ENCODE measurements at regions not wholly inside any gene's neighbourhood (a gene's known extent, or its start where the extent isn't known, plus 50 kb on each side); places are given as distances from the start of the nearest gene placed in this dataset.

DNA sequence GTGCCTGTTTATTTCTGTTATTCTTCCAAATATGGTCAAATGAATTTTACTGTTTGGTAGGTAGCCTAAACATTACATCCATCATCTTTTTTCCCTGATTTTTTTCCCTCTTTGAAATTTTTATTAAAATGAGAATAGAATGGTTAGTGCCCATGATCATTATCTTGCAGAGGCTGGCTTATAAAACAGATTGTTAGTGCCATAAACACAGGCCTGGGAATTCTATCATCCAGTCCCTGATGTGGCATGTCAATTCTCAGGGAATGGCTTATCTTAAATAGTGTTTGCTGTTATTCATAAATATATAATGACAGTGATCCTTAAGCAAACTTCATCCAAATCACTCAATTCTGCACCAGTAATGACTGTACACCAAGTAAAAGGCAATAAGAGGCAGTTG is 207.3 kb downstream of the TUSC7 start:
- no peak overlapping the region for H3K9ac ChIP-seq (ENCODE audit: low read length)
- no peak overlapping the region for H3K4me2 ChIP-seq (ENCODE audit: low read length, poor library complexity, severe bottlenecking)

DNA sequence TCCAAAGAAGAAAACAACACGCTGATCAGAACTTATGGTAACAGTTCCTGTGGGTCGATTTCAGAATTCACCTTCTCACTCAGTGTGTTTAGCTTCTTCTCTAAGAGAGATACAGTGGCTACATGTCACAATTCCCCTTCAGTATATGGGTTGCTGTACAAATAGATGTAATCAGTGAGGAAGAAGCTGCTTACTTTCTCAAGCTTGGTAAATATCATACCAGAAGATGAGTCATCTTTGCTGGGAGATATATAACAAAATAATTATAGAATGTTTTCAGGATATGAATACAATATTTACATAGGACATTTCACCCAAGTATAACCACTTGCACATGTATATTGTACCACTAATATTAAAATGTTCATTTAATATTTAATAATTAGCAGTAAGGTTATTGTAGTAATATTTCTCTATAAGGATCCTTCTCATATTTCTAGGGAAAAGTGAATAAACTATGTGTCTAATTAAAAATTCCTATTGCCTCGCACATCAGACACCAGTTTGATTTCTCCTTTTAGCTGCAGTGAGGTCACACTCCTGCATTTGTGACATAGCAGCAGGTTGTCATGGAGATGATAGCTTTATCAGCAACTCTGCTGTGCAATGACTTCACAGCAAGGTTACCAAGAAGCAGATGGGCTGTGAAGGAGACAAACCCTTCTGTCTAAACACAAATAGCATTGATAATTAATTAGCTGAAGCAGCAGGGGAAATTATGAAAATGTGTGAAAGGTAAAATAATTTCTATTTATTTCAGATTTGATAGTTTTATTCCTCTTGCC is 211.4 kb downstream of the TUSC7 start:
- peak; percentile 54 for DNase-seq
- Histone ChIP-seq H2BK5ac (ENCODE audit: low read depth, low read length, poor library complexity, severe bottlenecking) (no peak overlapping the region), H3K18ac (ENCODE audit: low read depth in 1 of 2, low read length in 2 of 2) (peak overlapping the region in 1 of 2 experiments; percentile 30), H3K9ac (ENCODE audit: low read length) (no peak overlapping the region), H2AK5ac (ENCODE audit: low read length, severe bottlenecking) (no peak overlapping the region), H3K23ac (ENCODE audit: low read length in 2 of 2) (no peak overlapping the region), H3K27ac (ENCODE audit: low read length, poor library complexity, severe bottlenecking) (no peak overlapping the region), H3K9me3 (ENCODE audit: control insufficient read depth, low read length) (no peaks in the 10 kb centered on the region), H4K91ac (ENCODE audit: low read length) (no peak overlapping the region), H2BK15ac (ENCODE audit: low read depth, poor library complexity, severe bottlenecking) (no peak overlapping the region), H4K8ac (ENCODE audit: low read length) (no peak overlapping the region), H3K4me2 (ENCODE audit: low read length, poor library complexity, severe bottlenecking) (no peak overlapping the region), H3K14ac (ENCODE audit: low read length in 2 of 2) (no peak overlapping the region), H3K4ac (ENCODE audit: low read depth in 1 of 2, low read length in 2 of 2) (no peak overlapping the region), H2AFZ (ENCODE audit: low read depth, low read length) (no peak overlapping the region), H3K79me1 (replicated peaks; ENCODE audit: low read length, poor library complexity, severe bottlenecking) (no peaks in the 10 kb centered on the region), H3K36me3 (ENCODE audit: control insufficient read depth in 1 of 2, insufficient read depth in 2 of 2, low read depth in 1 of 2, low read length in 2 of 2) (no peaks in the 10 kb centered on the region), H3K27me3 (ENCODE audit: control insufficient read depth in 1 of 2, insufficient read depth in 1 of 2, low read length in 2 of 2) (no peaks in the 10 kb centered on the region), H2BK12ac (ENCODE audit: low read length in 2 of 2) (no peak overlapping the region), H3K4me3 (ENCODE audit: insufficient read depth in 1 of 2, low read depth in 1 of 2, low read length in 2 of 2) (no peak overlapping the region), H3K4me1 (ENCODE audit: control insufficient read depth, insufficient read depth, low read depth, low read length) (no peaks in the 10 kb centered on the region), H2BK120ac (ENCODE audit: low read depth, low read length) (no peak overlapping the region)
- 87% methylated on average over 3 of the region's 3 CpGs for WGBS

More for the DNA sequence above, 207.3 kb downstream of the TUSC7 start:
- Histone ChIP-seq H2BK120ac (ENCODE audit: low read depth, low read length) (no peak overlapping the region), H3K79me1 (replicated peaks; ENCODE audit: low read length, poor library complexity, severe bottlenecking) (no peaks in the 10 kb centered on the region), H3K9me3 (ENCODE audit: control insufficient read depth, low read length) (no peaks in the 10 kb centered on the region), H2BK15ac (ENCODE audit: low read depth, poor library complexity, severe bottlenecking) (no peak overlapping the region), H3K36me3 (ENCODE audit: control insufficient read depth in 1 of 2, insufficient read depth in 2 of 2, low read depth in 1 of 2, low read length in 2 of 2) (no peaks in the 10 kb centered on the region), H3K14ac (ENCODE audit: low read length in 2 of 2) (no peak overlapping the region), H2AK5ac (ENCODE audit: low read length, severe bottlenecking) (no peak overlapping the region), H3K23ac (ENCODE audit: low read length in 2 of 2) (no peak overlapping the region), H3K27ac (ENCODE audit: low read length, poor library complexity, severe bottlenecking) (no peak overlapping the region), H3K18ac (ENCODE audit: low read depth in 1 of 2, low read length in 2 of 2) (no peak overlapping the region), H4K91ac (ENCODE audit: low read length) (no peak overlapping the region), H3K27me3 (ENCODE audit: control insufficient read depth in 1 of 2, insufficient read depth in 1 of 2, low read length in 2 of 2) (no peaks in the 10 kb centered on the region), H2BK12ac (ENCODE audit: low read length in 2 of 2) (no peak overlapping the region), H2BK5ac (ENCODE audit: low read depth, low read length, poor library complexity, severe bottlenecking) (no peak overlapping the region), H3K4me3 (ENCODE audit: insufficient read depth in 1 of 2, low read depth in 1 of 2, low read length in 2 of 2) (no peak overlapping the region), H2AFZ (ENCODE audit: low read depth, low read length) (no peak overlapping the region), H3K4ac (ENCODE audit: low read depth in 1 of 2, low read length in 2 of 2) (no peak overlapping the region), H3K4me1 (ENCODE audit: control insufficient read depth, insufficient read depth, low read depth, low read length) (no peaks in the 10 kb centered on the region), H4K8ac (ENCODE audit: low read length) (no peak overlapping the region)
- no peak for DNase-seq

DNA sequence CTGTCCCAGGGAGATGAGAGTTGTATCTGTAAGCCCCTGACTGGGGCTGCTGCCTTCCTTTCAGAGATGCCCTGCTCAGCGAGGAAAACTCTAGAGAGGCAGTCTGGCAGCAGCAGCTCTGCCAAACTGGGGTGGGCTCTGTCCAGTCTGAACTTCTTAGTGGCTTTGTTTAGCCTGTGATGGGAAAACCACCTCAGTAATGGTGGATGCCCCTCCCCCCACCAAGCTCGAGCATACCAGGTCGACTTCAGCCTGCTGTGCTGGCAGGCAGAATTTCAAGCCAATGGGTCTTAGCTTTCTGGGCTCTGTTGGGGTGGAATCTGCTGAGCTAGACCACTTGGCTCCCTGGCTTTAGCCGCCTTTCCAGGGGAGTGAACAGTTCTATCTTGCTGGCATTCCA is 218.3 kb downstream of the TUSC7 start:
- H3K18ac ChIP-seq (ENCODE audit: low read depth in 1 of 2, low read length in 2 of 2): peak overlapping the region in 1 of 2 experiments; percentile 52
- H2BK15ac ChIP-seq (ENCODE audit: low read depth, poor library complexity, severe bottlenecking): peak overlapping the region; percentile 54
- H2AFZ ChIP-seq (ENCODE audit: low read depth, low read length): no peak overlapping the region
- peak overlapping the region in 1 of 2 experiments; percentile 15 for H3K4ac ChIP-seq (ENCODE audit: low read depth in 1 of 2, low read length in 2 of 2)
- no peaks in the 10 kb centered on the region for H3K27me3 ChIP-seq (ENCODE audit: control insufficient read depth in 1 of 2, insufficient read depth in 1 of 2, low read length in 2 of 2)
- H4K91ac ChIP-seq (ENCODE audit: low read length): no peak overlapping the region
- H2BK12ac ChIP-seq (ENCODE audit: low read length in 2 of 2): peak overlapping the region in 1 of 2 experiments; percentile 39
- H3K79me1 ChIP-seq (replicated peaks; ENCODE audit: low read length, poor library complexity, severe bottlenecking): no peaks in the 10 kb centered on the region
- H3K9ac ChIP-seq (ENCODE audit: low read length): no peak overlapping the region
- H2BK5ac ChIP-seq (ENCODE audit: low read depth, low read length, poor library complexity, severe bottlenecking): no peak overlapping the region
- H2AK5ac ChIP-seq (ENCODE audit: low read length, severe bottlenecking): no peak overlapping the region
- no peak overlapping the region for H3K27ac ChIP-seq (ENCODE audit: low read length, poor library complexity, severe bottlenecking)
- H3K4me3 ChIP-seq (ENCODE audit: insufficient read depth in 1 of 2, low read depth in 1 of 2, low read length in 2 of 2): no peak overlapping the region
- peaks cover 0 to 2% of the 10 kb centered on the region in 2 experiments for H3K36me3 ChIP-seq (ENCODE audit: control insufficient read depth in 1 of 2, insufficient read depth in 2 of 2, low read depth in 1 of 2, low read length in 2 of 2)
- no peak overlapping the region for H3K23ac ChIP-seq (ENCODE audit: low read length in 2 of 2)
- H2BK120ac ChIP-seq (ENCODE audit: low read depth, low read length): no peak overlapping the region
- 100% methylated on average over 4 of the region's 4 CpGs for WGBS
- no peak overlapping the region for H4K8ac ChIP-seq (ENCODE audit: low read length)
- no peaks in the 10 kb centered on the region for H3K9me3 ChIP-seq (ENCODE audit: control insufficient read depth, low read length)
- no peak for DNase-seq
- no peak overlapping the region for H3K4me2 ChIP-seq (ENCODE audit: low read length, poor library complexity, severe bottlenecking)
- H3K4me1 ChIP-seq (ENCODE audit: control insufficient read depth, insufficient read depth, low read depth, low read length): peaks cover 1% of the 10 kb centered on the region
- H3K14ac ChIP-seq (ENCODE audit: low read length in 2 of 2): no peak overlapping the region

GRCh38 chr3:116929505-116930222 is 220.1 kb downstream of the TUSC7 start:
- no peak overlapping the region for H2AK5ac ChIP-seq (ENCODE audit: low read length, severe bottlenecking)
- H3K9ac ChIP-seq (ENCODE audit: low read length): no peak overlapping the region
- H2AFZ ChIP-seq (ENCODE audit: low read depth, low read length): no peak overlapping the region
- H3K9me3 ChIP-seq (ENCODE audit: control insufficient read depth, low read length): no peaks in the 10 kb centered on the region
- no peak overlapping the region for H4K8ac ChIP-seq (ENCODE audit: low read length)
- no peak overlapping the region for H4K91ac ChIP-seq (ENCODE audit: low read length)
- H2BK5ac ChIP-seq (ENCODE audit: low read depth, low read length, poor library complexity, severe bottlenecking): no peak overlapping the region
- DNase-seq: peak; percentile 61
- H2BK15ac ChIP-seq (ENCODE audit: low read depth, poor library complexity, severe bottlenecking): no peak overlapping the region
- H2BK120ac ChIP-seq (ENCODE audit: low read depth, low read length): no peak overlapping the region
- peak overlapping the region in 1 of 2 experiments; percentile 23 for H2BK12ac ChIP-seq (ENCODE audit: low read length in 2 of 2)
- no peak overlapping the region for H3K4me2 ChIP-seq (ENCODE audit: low read length, poor library complexity, severe bottlenecking)
- H3K4me3 ChIP-seq (ENCODE audit: insufficient read depth in 1 of 2, low read depth in 1 of 2, low read length in 2 of 2): no peak overlapping the region
- no peak overlapping the region for H3K27ac ChIP-seq (ENCODE audit: low read length, poor library complexity, severe bottlenecking)
- H3K4ac ChIP-seq (ENCODE audit: low read depth in 1 of 2, low read length in 2 of 2): peak overlapping the region in 1 of 2 experiments; percentile 54
- H3K14ac ChIP-seq (ENCODE audit: low read length in 2 of 2): no peak overlapping the region
- peaks cover 0 to 2% of the 10 kb centered on the region in 2 experiments for H3K36me3 ChIP-seq (ENCODE audit: control insufficient read depth in 1 of 2, insufficient read depth in 2 of 2, low read depth in 1 of 2, low read length in 2 of 2)
- no peak overlapping the region for H3K23ac ChIP-seq (ENCODE audit: low read length in 2 of 2)
- H3K4me1 ChIP-seq (ENCODE audit: control insufficient read depth, insufficient read depth, low read depth, low read length): peaks cover 1% of the 10 kb centered on the region
- WGBS: no CpG with 5 or more reads among the region's 3 CpGs
- no peaks in the 10 kb centered on the region for H3K27me3 ChIP-seq (ENCODE audit: control insufficient read depth in 1 of 2, insufficient read depth in 1 of 2, low read length in 2 of 2)
- H3K18ac ChIP-seq (ENCODE audit: low read depth in 1 of 2, low read length in 2 of 2): peak overlapping the region; percentile 4 to 52
- H3K79me1 ChIP-seq (replicated peaks; ENCODE audit: low read length, poor library complexity, severe bottlenecking): no peaks in the 10 kb centered on the region

Measured in mesenchymal stem cell (in vitro differentiated cells and primary cell).